ENCODE measurements at regions not wholly inside any gene's neighbourhood (a gene's known extent, or its start where the extent isn't known, plus 50 kb on each side); places are given as distances from the start of the nearest gene placed in this dataset.
"Not testable (repeated sequence)": the region's sequence is repeated elsewhere in the genome, so short reads cannot be mapped to it uniquely, and the experiment has no call there.

- no peak for DNase-seq (ENCODE audit: low read depth)
Observed at GRCh38 chr2:61774351-61774750, 79.5 kb downstream of the FAM161A start.

GRCh38 chr2:61771904-61772845 lies 81.7 kb downstream of the FAM161A start:
- DNase-seq (ENCODE audit: low read depth) = no peak

GRCh38 chr2:61770746-61771145 lies 83.1 kb downstream of the FAM161A start:
- no peak for DNase-seq (ENCODE audit: low read depth)

- DNase-seq (ENCODE audit: low read depth) = no peak
Observed at GRCh38 chr2:61770298-61770697, 83.6 kb downstream of the FAM161A start.

GRCh38 chr2:61769093-61769675 lies 84.7 kb downstream of the FAM161A start:
- DNase-seq (ENCODE audit: low read depth) = no peak

- DNase-seq (ENCODE audit: low read depth) = peak; percentile 83
Observed at GRCh38 chr2:61764035-61764800, 89.6 kb downstream of the FAM161A start.

GRCh38 chr2:61763605-61764034 lies 90.2 kb downstream of the FAM161A start:
- DNase-seq (ENCODE audit: low read depth) = peak; percentile 12

- DNase-seq (ENCODE audit: low read depth) = no peak
Observed at GRCh38 chr2:61762292-61762691, 91.6 kb downstream of the FAM161A start.

- DNase-seq (ENCODE audit: low read depth) = no peak
Observed at GRCh38 chr2:61759718-61760117, 94.1 kb downstream of the FAM161A start.

GRCh38 chr2:61759005-61759404 lies 94.9 kb downstream of the FAM161A start:
- DNase-seq (ENCODE audit: low read depth) = no peak

- no peak for DNase-seq (ENCODE audit: low read depth)
Observed at GRCh38 chr2:61758159-61758558, 95.7 kb downstream of the FAM161A start.

GRCh38 chr2:61753512-61753911 lies 100.3 kb downstream of the FAM161A start:
- no peak for DNase-seq (ENCODE audit: low read depth)

- no peak for DNase-seq (ENCODE audit: low read depth)
Observed at GRCh38 chr2:61750624-61751023, 103.2 kb downstream of the FAM161A start.

GRCh38 chr2:61742955-61743354 lies 110.9 kb downstream of the FAM161A start:
- no peak for DNase-seq (ENCODE audit: low read depth)

GRCh38 chr2:61737841-61738240 lies 116.0 kb downstream of the FAM161A start:
- no peak for DNase-seq (ENCODE audit: low read depth)

GRCh38 chr2:61736953-61737352 lies 116.9 kb downstream of the FAM161A start:
- DNase-seq (ENCODE audit: low read depth) = no peak

- DNase-seq (ENCODE audit: low read depth) = no peak
Observed at GRCh38 chr2:61733563-61733962, 120.3 kb downstream of the FAM161A start.

- DNase-seq (ENCODE audit: low read depth) = no peak
Observed at GRCh38 chr2:61732787-61733186, 121.1 kb downstream of the FAM161A start.

- DNase-seq (ENCODE audit: low read depth) = no peak
Observed at GRCh38 chr2:61727746-61728145, 126.1 kb downstream of the FAM161A start.

GRCh38 chr2:61726456-61727209 lies 127.2 kb downstream of the FAM161A start:
- DNase-seq (ENCODE audit: low read depth) = no peak

- DNase-seq (ENCODE audit: low read depth) = not testable (repeated sequence)
Observed at GRCh38 chr2:61723364-61723763, 130.5 kb downstream of the FAM161A start.

- DNase-seq (ENCODE audit: low read depth) = no peak
Observed at GRCh38 chr2:61722800-61723199, 131.1 kb downstream of the FAM161A start.
